ENCODE measurements at regions not wholly inside any gene's neighbourhood (a gene's known extent, or its start where the extent isn't known, plus 50 kb on each side); places are given as distances from the start of the nearest gene placed in this dataset.

DNA sequence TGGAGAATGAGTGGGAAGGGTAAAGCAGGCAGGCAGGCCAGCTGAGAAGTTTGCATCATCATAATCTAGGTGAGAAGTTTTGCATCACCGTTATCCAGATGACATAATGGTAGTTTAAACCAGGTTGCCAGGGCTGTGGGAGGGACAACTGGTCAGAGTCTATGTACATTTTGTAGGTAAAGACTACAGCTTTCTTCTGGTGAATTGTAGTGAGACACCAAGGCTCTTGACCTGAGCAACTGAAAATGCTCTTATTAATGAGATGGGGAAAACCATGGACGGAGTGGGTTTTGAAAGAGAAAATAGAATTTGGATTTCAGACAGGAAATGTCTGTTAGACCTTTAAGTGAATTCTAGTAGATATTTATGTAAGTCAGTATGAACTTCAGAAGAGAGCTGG, 76.0 kb upstream of the VEGFC start:
- H3K4me3 ChIP-seq, result no peak overlapping the region
- intact Hi-C loops (cut with DNase I), result no loop called here
- no peaks in the 10 kb centered on the region for H3K27me3 ChIP-seq
- H3K36me3 ChIP-seq (replicated peaks in 1 of 2), result no peaks in the 10 kb centered on the region
- no peaks in the 10 kb centered on the region for H3K9me3 ChIP-seq (replicated peaks in 1 of 3)
- TF ChIP-seq, protein P1, sequence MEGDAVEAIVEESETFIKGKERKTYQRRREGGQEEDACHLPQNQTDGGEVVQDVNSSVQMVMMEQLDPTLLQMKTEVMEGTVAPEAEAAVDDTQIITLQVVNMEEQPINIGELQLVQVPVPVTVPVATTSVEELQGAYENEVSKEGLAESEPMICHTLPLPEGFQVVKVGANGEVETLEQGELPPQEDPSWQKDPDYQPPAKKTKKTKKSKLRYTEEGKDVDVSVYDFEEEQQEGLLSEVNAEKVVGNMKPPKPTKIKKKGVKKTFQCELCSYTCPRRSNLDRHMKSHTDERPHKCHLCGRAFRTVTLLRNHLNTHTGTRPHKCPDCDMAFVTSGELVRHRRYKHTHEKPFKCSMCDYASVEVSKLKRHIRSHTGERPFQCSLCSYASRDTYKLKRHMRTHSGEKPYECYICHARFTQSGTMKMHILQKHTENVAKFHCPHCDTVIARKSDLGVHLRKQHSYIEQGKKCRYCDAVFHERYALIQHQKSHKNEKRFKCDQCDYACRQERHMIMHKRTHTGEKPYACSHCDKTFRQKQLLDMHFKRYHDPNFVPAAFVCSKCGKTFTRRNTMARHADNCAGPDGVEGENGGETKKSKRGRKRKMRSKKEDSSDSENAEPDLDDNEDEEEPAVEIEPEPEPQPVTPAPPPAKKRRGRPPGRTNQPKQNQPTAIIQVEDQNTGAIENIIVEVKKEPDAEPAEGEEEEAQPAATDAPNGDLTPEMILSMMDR (IDR thresholded peaks at IDR 0.05), result no peak
- TF ChIP-seq POLR2A (IDR thresholded peaks at IDR 0.05), result no peak
- DNase-seq, result no peak
- 75 to 81% (median 76%) methylated on average over 2 of the region's 2 CpGs for whole genome bisulfite sequencing, 4 donors
- no peak overlapping the region for H3K27ac ChIP-seq
- H3K4me1 ChIP-seq (replicated peaks in 1 of 2), result no peaks in the 10 kb centered on the region

DNA sequence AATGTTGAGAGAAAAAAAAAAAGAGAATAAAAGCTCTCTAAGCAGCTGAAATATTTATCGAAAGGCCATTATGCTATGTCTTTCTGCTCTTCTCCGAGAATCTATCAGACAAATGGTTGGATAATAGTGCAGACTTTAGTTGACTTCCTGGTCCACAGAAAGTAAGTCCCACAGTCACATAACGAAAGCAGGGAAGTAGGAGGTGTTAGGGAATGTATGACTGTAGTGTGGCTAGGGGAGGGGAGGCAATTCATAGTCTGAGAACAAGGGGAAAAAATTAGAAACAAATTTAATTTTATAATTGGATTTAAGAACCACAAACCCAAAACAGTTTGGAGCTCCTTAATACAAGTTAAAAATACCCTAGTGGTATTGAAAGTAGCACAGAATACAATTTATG, 79.7 kb upstream of the VEGFC start:
- Histone ChIP-seq H3K4me3 (no peak overlapping the region), H3K27me3 (no peaks in the 10 kb centered on the region), H3K36me3 (replicated peaks in 1 of 2) (no peaks in the 10 kb centered on the region), H3K27ac (no peak overlapping the region), H3K4me1 (replicated peaks in 1 of 2) (no peaks in the 10 kb centered on the region), H3K9me3 (replicated peaks in 1 of 3) (no peaks in the 10 kb centered on the region)
- DNase-seq, result no peak
- TF ChIP-seq, protein P1 (IDR thresholded peaks at IDR 0.05), result no peak
- TF ChIP-seq POLR2A (IDR thresholded peaks at IDR 0.05), result no peak
- WGBS, 4 donors, result 76 to 85% (median 81%) methylated on average over 3 of the region's 3 CpGs
- intact Hi-C loops (cut with DNase I), result no loop called here

DNA sequence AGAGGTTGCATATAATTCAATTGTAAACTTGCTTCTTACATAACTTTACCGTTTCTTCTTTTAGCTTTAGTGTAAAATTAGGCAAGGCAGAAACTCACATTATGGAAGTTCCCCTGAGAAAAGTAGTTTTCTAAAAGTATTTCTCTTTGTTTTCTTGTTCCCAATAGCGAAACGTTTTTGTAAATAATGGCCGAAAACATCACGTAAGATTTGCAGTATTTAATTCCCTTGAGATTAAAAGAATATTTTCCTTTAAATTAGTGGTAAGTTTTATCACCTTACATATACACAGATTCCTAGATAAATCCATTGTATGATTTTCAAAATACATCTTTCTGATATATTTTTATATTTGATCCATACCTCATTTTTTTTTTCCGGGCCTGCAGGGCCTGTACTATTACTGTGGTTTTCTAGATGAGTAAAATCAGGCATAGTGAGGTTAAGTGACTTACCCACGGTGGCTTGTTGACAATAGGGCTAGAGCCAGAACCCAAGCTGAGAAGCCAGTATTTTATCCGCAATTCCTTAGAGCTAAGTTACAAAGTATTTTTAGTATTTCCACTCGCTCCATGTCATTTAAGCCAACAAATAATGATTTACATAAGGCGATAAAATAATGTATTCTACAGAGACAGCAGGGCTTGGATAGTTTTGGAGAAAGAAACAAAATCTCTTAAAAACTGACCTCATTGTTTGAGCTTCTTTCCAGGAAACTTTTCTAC, 82.2 kb upstream of the VEGFC start:
- Histone ChIP-seq H3K36me3 (replicated peaks in 1 of 2) (no peaks in the 10 kb centered on the region), H3K9me3 (replicated peaks in 1 of 3) (no peaks in the 10 kb centered on the region), H3K27ac (no peak overlapping the region), H3K4me3 (no peak overlapping the region), H3K4me1 (replicated peaks in 1 of 2) (peaks cover 0 to 4% of the 10 kb centered on the region in 2 donors), H3K27me3 (no peaks in the 10 kb centered on the region)
- intact Hi-C loops (cut with DNase I), result no loop called here
- DNase-seq, result no peak
- TF ChIP-seq POLR2A (IDR thresholded peaks at IDR 0.05), result no peak
- TF ChIP-seq, protein P1 (IDR thresholded peaks at IDR 0.05), result no peak
- WGBS, 4 donors, result 81 to 90% (median 86%) methylated on average over 10 of the region's 10 CpGs

DNA sequence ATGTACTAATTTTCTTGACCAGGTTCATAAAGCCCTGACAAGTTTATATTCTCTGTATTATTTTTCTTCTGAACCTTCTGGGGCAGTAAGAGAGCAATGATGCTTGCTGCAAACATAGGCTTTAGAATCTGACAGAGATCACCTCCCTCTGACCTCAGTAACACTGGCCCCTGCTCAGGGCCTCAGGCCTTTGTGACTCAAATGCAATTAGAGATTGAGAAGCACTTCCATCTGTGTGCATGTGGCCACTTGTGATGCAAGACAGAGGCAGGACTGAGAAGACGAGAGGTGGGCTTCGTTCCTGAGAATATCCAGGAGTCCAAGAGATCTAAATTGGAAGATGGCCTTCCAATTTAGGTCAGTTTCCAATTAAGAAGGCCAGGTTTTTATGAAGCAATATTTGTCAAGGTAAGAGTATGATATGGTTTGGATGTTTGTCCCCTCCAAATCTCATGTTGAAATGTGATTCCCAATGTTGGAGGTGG, 82.8 kb upstream of the VEGFC start:
- Histone ChIP-seq H3K27me3 (no peaks in the 10 kb centered on the region), H3K4me3 (no peak overlapping the region), H3K36me3 (replicated peaks in 1 of 2) (no peaks in the 10 kb centered on the region), H3K27ac (no peak overlapping the region), H3K9me3 (replicated peaks in 1 of 3) (no peaks in the 10 kb centered on the region), H3K4me1 (replicated peaks in 1 of 2) (peaks cover 0 to 4% of the 10 kb centered on the region in 2 donors)
- WGBS, 4 donors, result 32 to 90% (median 38%) methylated on average over 2 of the region's 2 CpGs
- intact Hi-C loops (cut with DNase I), result no loop called here
- DNase-seq, result no peak
- TF ChIP-seq POLR2A (IDR thresholded peaks at IDR 0.05), result no peak
- TF ChIP-seq, protein P1 (IDR thresholded peaks at IDR 0.05), result no peak

Data from adrenal gland (tissue), 9 donors.